ENCODE measurements at regions not wholly inside any gene's neighbourhood (a gene's known extent, or its start where the extent isn't known, plus 50 kb on each side); places are given as distances from the start of the nearest gene placed in this dataset.
"Not testable (repeated sequence)": the region's sequence is repeated elsewhere in the genome, so short reads cannot be mapped to it uniquely, and the experiment has no call there.

- Histone ChIP-seq H3K4me3 (no peak overlapping the region), H3K27me3 (no peaks in the 10 kb centered on the region), H3K36me3 (no peaks in the 10 kb centered on the region), H3K4me2 (no peak overlapping the region), H3K4me1 (no peaks in the 10 kb centered on the region), H3K27ac (no peak overlapping the region), H3K9me3 (replicated peaks in 1 of 11) (peaks cover 0 to 13% (median 4%) of the 10 kb centered on the region in 11 experiments; a peak in 8 of 22 replicates), H3K9ac (no peak overlapping the region), H4K20me1 (no peaks in the 10 kb centered on the region)
- TF ChIP-seq Cebpa-rat (IDR thresholded peaks at IDR 0.05), result no peak
Observed at GRCh38 chr1:73333847-73334503, 864.0 kb downstream of the LRRIQ3 start.

- Histone ChIP-seq H3K4me2 (no peak overlapping the region), H3K27ac (no peak overlapping the region), H3K9me3 (replicated peaks in 1 of 11) (peaks cover 0 to 17% (median 10%) of the 10 kb centered on the region in 11 experiments; a peak in 18 of 22 replicates), H3K4me1 (no peaks in the 10 kb centered on the region), H3K27me3 (no peaks in the 10 kb centered on the region), H4K20me1 (no peaks in the 10 kb centered on the region), H3K36me3 (no peaks in the 10 kb centered on the region), H3K4me3 (no peak overlapping the region), H3K9ac (no peak overlapping the region)
- TF ChIP-seq Cebpa-rat (IDR thresholded peaks at IDR 0.05), result no peak
Observed at GRCh38 chr1:73331726-73332125, 866.2 kb downstream of the LRRIQ3 start.

- H3K4me1 ChIP-seq, result no peaks in the 10 kb centered on the region
- no peak overlapping the region for H3K4me3 ChIP-seq
- TF ChIP-seq Cebpa-rat (IDR thresholded peaks at IDR 0.05), result no peak
- H3K27me3 ChIP-seq, result no peaks in the 10 kb centered on the region
- H4K20me1 ChIP-seq, result no peaks in the 10 kb centered on the region
- no peak overlapping the region for H3K4me2 ChIP-seq
- no peaks in the 10 kb centered on the region for H3K36me3 ChIP-seq
- peaks cover 6 to 25% (median 13%) of the 10 kb centered on the region in 11 experiments; a peak in 20 of 22 replicates for H3K9me3 ChIP-seq (replicated peaks in 1 of 11)
- H3K9ac ChIP-seq, result no peak overlapping the region
- no peak overlapping the region for H3K27ac ChIP-seq
Observed at GRCh38 chr1:73327998-73328397, 870.0 kb downstream of the LRRIQ3 start.

GRCh38 chr1:73327180-73327793, 870.7 kb downstream of the LRRIQ3 start:
- H3K4me1 ChIP-seq, result no peaks in the 10 kb centered on the region

GRCh38 chr1:73326663-73327062, 871.3 kb downstream of the LRRIQ3 start:
- TF ChIP-seq Cebpa-rat (IDR thresholded peaks at IDR 0.05), result no peak
- H3K9me3 ChIP-seq (replicated peaks in 1 of 11), result peaks cover 0 to 20% (median 12%) of the 10 kb centered on the region in 11 experiments; a peak in 17 of 22 replicates
- H3K4me3 ChIP-seq, result no peak overlapping the region
- H4K20me1 ChIP-seq, result no peaks in the 10 kb centered on the region
- no peaks in the 10 kb centered on the region for H3K4me1 ChIP-seq
- H3K9ac ChIP-seq, result no peak overlapping the region
- no peaks in the 10 kb centered on the region for H3K27me3 ChIP-seq
- no peak overlapping the region for H3K4me2 ChIP-seq
- H3K36me3 ChIP-seq, result no peaks in the 10 kb centered on the region
- no peak overlapping the region for H3K27ac ChIP-seq

More at GRCh38 chr1:73327180-73327793, 870.7 kb downstream of the LRRIQ3 start:
- Histone ChIP-seq H3K4me2 (no peak overlapping the region), H3K27ac (no peak overlapping the region), H3K9ac (no peak overlapping the region), H3K9me3 (replicated peaks in 1 of 11) (peaks cover 1 to 25% (median 13%) of the 10 kb centered on the region in 11 experiments; a peak in 20 of 22 replicates), H3K4me3 (no peak overlapping the region), H3K36me3 (no peaks in the 10 kb centered on the region), H3K27me3 (no peaks in the 10 kb centered on the region), H4K20me1 (no peaks in the 10 kb centered on the region)
- no peak for TF ChIP-seq Cebpa-rat (IDR thresholded peaks at IDR 0.05)

- Histone ChIP-seq H3K27me3 (no peaks in the 10 kb centered on the region), H3K4me2 (no peak overlapping the region), H3K4me3 (no peak overlapping the region), H3K36me3 (no peaks in the 10 kb centered on the region), H3K4me1 (no peaks in the 10 kb centered on the region), H3K9me3 (replicated peaks in 1 of 11) (no peaks in the 10 kb centered on the region), H3K9ac (no peak overlapping the region), H3K27ac (no peak overlapping the region), H4K20me1 (no peaks in the 10 kb centered on the region)
- no peak for TF ChIP-seq Cebpa-rat (IDR thresholded peaks at IDR 0.05)
Observed at GRCh38 chr1:73310797-73311381, 887.1 kb downstream of the LRRIQ3 start.

GRCh38 chr1:73306899-73307555, 890.9 kb downstream of the LRRIQ3 start:
- H3K27ac ChIP-seq, result no peak overlapping the region
- no peaks in the 10 kb centered on the region for H4K20me1 ChIP-seq
- H3K4me2 ChIP-seq, result no peak overlapping the region
- H3K9me3 ChIP-seq (replicated peaks in 1 of 11), result no peaks in the 10 kb centered on the region
- no peaks in the 10 kb centered on the region for H3K36me3 ChIP-seq
- H3K4me1 ChIP-seq, result no peaks in the 10 kb centered on the region
- H3K9ac ChIP-seq, result no peak overlapping the region
- no peak overlapping the region for H3K4me3 ChIP-seq
- TF ChIP-seq Cebpa-rat (IDR thresholded peaks at IDR 0.05), result no peak
- H3K27me3 ChIP-seq, result no peaks in the 10 kb centered on the region

GRCh38 chr1:73273886-73274285, 924.1 kb downstream of the LRRIQ3 start:
- Histone ChIP-seq H3K27me3 (no peaks in the 10 kb centered on the region), H3K4me2 (no peak overlapping the region), H3K9ac (no peak overlapping the region), H4K20me1 (no peaks in the 10 kb centered on the region), H3K4me3 (no peak overlapping the region), H3K9me3 (replicated peaks in 1 of 11) (peaks cover 12 to 17% (median 15%) of the 10 kb centered on the region in 11 experiments), H3K27ac (no peak overlapping the region), H3K36me3 (no peaks in the 10 kb centered on the region), H3K4me1 (no peaks in the 10 kb centered on the region)
- TF ChIP-seq Cebpa-rat (IDR thresholded peaks at IDR 0.05), result no peak

GRCh38 chr1:73245196-73245595, 952.8 kb downstream of the LRRIQ3 start:
- not testable (repeated sequence) for H4K20me1 ChIP-seq, H3K27ac ChIP-seq, H3K4me2 ChIP-seq, H3K27me3 ChIP-seq, H3K9ac ChIP-seq, H3K36me3 ChIP-seq, H3K4me1 ChIP-seq, H3K4me3 ChIP-seq
- peaks cover 14 to 32% (median 23%) of the 10 kb centered on the region in 11 experiments for H3K9me3 ChIP-seq (replicated peaks in 1 of 11)
